GM23338 (cell line): ENCODE measurements at regions not wholly inside any gene's neighbourhood (a gene's known extent, or its start where the extent isn't known, plus 50 kb on each side); places are given as distances from the start of the nearest gene placed in this dataset.
"Not testable (repeated sequence)": the region's sequence is repeated elsewhere in the genome, so short reads cannot be mapped to it uniquely, and the experiment has no call there.

Experiments
- ATAC-seq: fragments of 200-7000 bp; cut with Tn5 transposase; 3 replicates; pipeline ENCODE4 v1.9.1; 2020
- DNase-seq: peaks from one replicate; pipeline ENCODE4 v3.0.0-alpha.2; 2015; ENCODE audit warnings: low spot score
- H2AFZ ChIP-seq: fragments of 200-600 bp; sonication (generic); 2 replicates; pipeline ENCODE4 v1.8.0; 2016; ENCODE audit warnings: antibody characterized with exemption, mild to moderate bottlenecking, moderate library complexity
- H3F3A ChIP-seq: fragments of 200-600 bp; sonication (generic); replicated peaks from 2 replicates; pipeline ENCODE4 v1.8.0; 2017; ENCODE audit warnings: antibody characterized with exemption, mixed run types, low read depth
- H3K27ac ChIP-seq: fragments of 200-600 bp; sonication (generic); 2 replicates; pipeline ENCODE4 v1.6.1; 2016; ENCODE audit warnings: low read depth
- H3K27me3 ChIP-seq: fragments of 200-600 bp; sonication (generic); 2 replicates; pipeline ENCODE4 v1.8.0; 2016; ENCODE audit warnings: mild to moderate bottlenecking, mixed run types, moderate library complexity; ENCODE audit not compliant: insufficient read depth
- H3K36me3 ChIP-seq: fragments of 200-600 bp; sonication (generic); 2 replicates; pipeline ENCODE4 v1.8.0; 2016; ENCODE audit warnings: mild to moderate bottlenecking; ENCODE audit not compliant: insufficient read depth
- H3K4me1 ChIP-seq: fragments of 200-600 bp; sonication (generic); 2 replicates; pipeline ENCODE4 v1.8.0; 2016; ENCODE audit warnings: mild to moderate bottlenecking, moderate library complexity; ENCODE audit not compliant: insufficient read depth
- H3K4me2 ChIP-seq: fragments of 200-600 bp; sonication (generic); 2 replicates; pipeline ENCODE4 v1.7.1; 2017; ENCODE audit warnings: mixed run types
- H3K4me3 ChIP-seq: fragments of 200-600 bp; sonication (generic); 2 replicates; pipeline ENCODE4 v1.6.1; 2016; ENCODE audit warnings: mixed run types
- H3K79me2 ChIP-seq: fragments of 200-600 bp; sonication (generic); replicated peaks from 2 replicates; pipeline ENCODE4 v1.8.0; 2017; ENCODE audit warnings: mild to moderate bottlenecking; ENCODE audit not compliant: insufficient read depth
- H3K9me2 ChIP-seq: fragments of 200-600 bp; sonication (generic); 2 replicates; pipeline ENCODE4 v1.8.0; 2017; ENCODE audit not compliant: insufficient read depth
- H4K20me1 ChIP-seq: fragments of 200-600 bp; sonication (generic); replicated peaks from 2 replicates; pipeline ENCODE4 v1.8.0; 2017; ENCODE audit warnings: mild to moderate bottlenecking; ENCODE audit not compliant: insufficient read depth
- H3K27ac Mint-ChIP-seq: 2 replicates; pipeline ENCODE4 v1.8.0; 2020; ENCODE audit warnings: inconsistent platforms, mild to moderate bottlenecking, moderate library complexity, mixed read lengths
- H3K27me3 Mint-ChIP-seq: 3 replicates; pipeline ENCODE4 v1.8.0; 2022; ENCODE audit warnings: low read depth, mild to moderate bottlenecking, moderate library complexity, mixed read lengths, inconsistent platforms; ENCODE audit not compliant: insufficient read depth, poor library complexity
- H3K36me3 Mint-ChIP-seq: 3 replicates; pipeline ENCODE4 v1.8.0; 2021; ENCODE audit warnings: low read depth, mild to moderate bottlenecking, inconsistent platforms, moderate library complexity, mixed read lengths
- H3K4me1 Mint-ChIP-seq: 3 replicates; pipeline ENCODE4 v1.8.0; 2020; ENCODE audit warnings: mild to moderate bottlenecking, inconsistent platforms, mixed read lengths
- H3K4me3 Mint-ChIP-seq: 3 replicates; pipeline ENCODE4 v1.8.0; 2021; ENCODE audit warnings: moderate library complexity, mild to moderate bottlenecking, inconsistent platforms, mixed read lengths
- H3K9me3 Mint-ChIP-seq: 3 replicates; pipeline ENCODE4 v1.8.0; 2020; ENCODE audit warnings: moderate library complexity, mild to moderate bottlenecking, inconsistent platforms, mixed read lengths
- EZH2 ChIP-seq: fragments of 200-600 bp; sonication (generic); IDR thresholded peaks from one replicate; pipeline ENCODE4 v1.8.0; 2017; ENCODE audit warnings: antibody characterized with exemption, mild to moderate bottlenecking, low read depth; ENCODE audit not compliant: unreplicated experiment
- EZH2phosphoT487 ChIP-seq: fragments of 200-600 bp; sonication (generic); IDR thresholded peaks from one replicate; pipeline ENCODE4 v1.8.1; 2018; ENCODE audit warnings: antibody characterized with exemption; ENCODE audit not compliant: unreplicated experiment
- JUNB ChIP-seq: IDR thresholded peaks from one replicate; pipeline ENCODE4 v1.6.1; 2016; ENCODE audit warnings: antibody characterized with exemption; ENCODE audit not compliant: unreplicated experiment
- NANOG ChIP-seq: IDR thresholded peaks from 2 replicates; pipeline ENCODE4 v1.6.1; 2016; ENCODE audit warnings: antibody characterized with exemption, borderline replicate concordance
- POLR2AphosphoS5 ChIP-seq: IDR thresholded peaks from 2 replicates; pipeline ENCODE4 v1.6.1; 2016; ENCODE audit warnings: antibody characterized with exemption, low read depth
- STAT1 ChIP-seq: IDR thresholded peaks from one replicate; pipeline ENCODE4 v1.6.1; 2016; ENCODE audit warnings: antibody characterized with exemption; ENCODE audit not compliant: unreplicated experiment
- ZNF114 ChIP-seq: fragments of 250-450 bp; sonication (Bioruptor Pico); IDR thresholded peaks from 2 replicates; pipeline ENCODE4 v1.5.0; 2020; ENCODE audit warnings: mild to moderate bottlenecking, moderate library complexity
- ZNF331 ChIP-seq: fragments of 250-450 bp; sonication (Bioruptor Pico); IDR thresholded peaks from 2 replicates; pipeline ENCODE4 v1.5.0; 2020; ENCODE audit warnings: low read depth, mild to moderate bottlenecking, moderate library complexity
- TF ChIP-seq, protein P1 (sequence below): fragments of 250-450 bp; sonication (Bioruptor Pico); IDR thresholded peaks from 2 replicates; pipeline ENCODE4 v1.5.0; 2020; ENCODE audit warnings: mild to moderate bottlenecking, moderate library complexity
- TF ChIP-seq, protein P2 (sequence below): IDR thresholded peaks from 2 replicates; pipeline ENCODE4 v1.6.1; 2016; ENCODE audit warnings: antibody characterized with exemption

DNA sequence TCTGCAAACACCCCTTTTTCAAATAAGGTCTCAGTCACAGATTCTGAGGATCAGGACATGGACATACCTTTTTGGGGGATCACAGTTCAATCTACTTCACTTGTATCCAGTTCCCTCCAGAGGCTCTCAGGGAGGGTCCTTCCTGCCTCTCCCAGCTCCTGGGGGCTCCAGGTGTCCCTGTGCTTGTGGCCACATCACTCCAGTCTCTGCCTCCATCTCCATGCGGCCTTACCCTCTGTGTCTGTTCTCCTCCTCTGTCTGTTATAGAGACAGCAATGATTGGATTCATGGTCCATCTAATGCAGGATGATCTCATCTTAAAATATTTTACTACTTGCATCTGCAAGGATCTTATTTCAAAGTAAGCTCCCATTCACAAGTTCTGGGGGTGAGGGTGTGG lies 269.6 kb downstream of the ASMT start (continued):
- TF ChIP-seq, protein P1, sequence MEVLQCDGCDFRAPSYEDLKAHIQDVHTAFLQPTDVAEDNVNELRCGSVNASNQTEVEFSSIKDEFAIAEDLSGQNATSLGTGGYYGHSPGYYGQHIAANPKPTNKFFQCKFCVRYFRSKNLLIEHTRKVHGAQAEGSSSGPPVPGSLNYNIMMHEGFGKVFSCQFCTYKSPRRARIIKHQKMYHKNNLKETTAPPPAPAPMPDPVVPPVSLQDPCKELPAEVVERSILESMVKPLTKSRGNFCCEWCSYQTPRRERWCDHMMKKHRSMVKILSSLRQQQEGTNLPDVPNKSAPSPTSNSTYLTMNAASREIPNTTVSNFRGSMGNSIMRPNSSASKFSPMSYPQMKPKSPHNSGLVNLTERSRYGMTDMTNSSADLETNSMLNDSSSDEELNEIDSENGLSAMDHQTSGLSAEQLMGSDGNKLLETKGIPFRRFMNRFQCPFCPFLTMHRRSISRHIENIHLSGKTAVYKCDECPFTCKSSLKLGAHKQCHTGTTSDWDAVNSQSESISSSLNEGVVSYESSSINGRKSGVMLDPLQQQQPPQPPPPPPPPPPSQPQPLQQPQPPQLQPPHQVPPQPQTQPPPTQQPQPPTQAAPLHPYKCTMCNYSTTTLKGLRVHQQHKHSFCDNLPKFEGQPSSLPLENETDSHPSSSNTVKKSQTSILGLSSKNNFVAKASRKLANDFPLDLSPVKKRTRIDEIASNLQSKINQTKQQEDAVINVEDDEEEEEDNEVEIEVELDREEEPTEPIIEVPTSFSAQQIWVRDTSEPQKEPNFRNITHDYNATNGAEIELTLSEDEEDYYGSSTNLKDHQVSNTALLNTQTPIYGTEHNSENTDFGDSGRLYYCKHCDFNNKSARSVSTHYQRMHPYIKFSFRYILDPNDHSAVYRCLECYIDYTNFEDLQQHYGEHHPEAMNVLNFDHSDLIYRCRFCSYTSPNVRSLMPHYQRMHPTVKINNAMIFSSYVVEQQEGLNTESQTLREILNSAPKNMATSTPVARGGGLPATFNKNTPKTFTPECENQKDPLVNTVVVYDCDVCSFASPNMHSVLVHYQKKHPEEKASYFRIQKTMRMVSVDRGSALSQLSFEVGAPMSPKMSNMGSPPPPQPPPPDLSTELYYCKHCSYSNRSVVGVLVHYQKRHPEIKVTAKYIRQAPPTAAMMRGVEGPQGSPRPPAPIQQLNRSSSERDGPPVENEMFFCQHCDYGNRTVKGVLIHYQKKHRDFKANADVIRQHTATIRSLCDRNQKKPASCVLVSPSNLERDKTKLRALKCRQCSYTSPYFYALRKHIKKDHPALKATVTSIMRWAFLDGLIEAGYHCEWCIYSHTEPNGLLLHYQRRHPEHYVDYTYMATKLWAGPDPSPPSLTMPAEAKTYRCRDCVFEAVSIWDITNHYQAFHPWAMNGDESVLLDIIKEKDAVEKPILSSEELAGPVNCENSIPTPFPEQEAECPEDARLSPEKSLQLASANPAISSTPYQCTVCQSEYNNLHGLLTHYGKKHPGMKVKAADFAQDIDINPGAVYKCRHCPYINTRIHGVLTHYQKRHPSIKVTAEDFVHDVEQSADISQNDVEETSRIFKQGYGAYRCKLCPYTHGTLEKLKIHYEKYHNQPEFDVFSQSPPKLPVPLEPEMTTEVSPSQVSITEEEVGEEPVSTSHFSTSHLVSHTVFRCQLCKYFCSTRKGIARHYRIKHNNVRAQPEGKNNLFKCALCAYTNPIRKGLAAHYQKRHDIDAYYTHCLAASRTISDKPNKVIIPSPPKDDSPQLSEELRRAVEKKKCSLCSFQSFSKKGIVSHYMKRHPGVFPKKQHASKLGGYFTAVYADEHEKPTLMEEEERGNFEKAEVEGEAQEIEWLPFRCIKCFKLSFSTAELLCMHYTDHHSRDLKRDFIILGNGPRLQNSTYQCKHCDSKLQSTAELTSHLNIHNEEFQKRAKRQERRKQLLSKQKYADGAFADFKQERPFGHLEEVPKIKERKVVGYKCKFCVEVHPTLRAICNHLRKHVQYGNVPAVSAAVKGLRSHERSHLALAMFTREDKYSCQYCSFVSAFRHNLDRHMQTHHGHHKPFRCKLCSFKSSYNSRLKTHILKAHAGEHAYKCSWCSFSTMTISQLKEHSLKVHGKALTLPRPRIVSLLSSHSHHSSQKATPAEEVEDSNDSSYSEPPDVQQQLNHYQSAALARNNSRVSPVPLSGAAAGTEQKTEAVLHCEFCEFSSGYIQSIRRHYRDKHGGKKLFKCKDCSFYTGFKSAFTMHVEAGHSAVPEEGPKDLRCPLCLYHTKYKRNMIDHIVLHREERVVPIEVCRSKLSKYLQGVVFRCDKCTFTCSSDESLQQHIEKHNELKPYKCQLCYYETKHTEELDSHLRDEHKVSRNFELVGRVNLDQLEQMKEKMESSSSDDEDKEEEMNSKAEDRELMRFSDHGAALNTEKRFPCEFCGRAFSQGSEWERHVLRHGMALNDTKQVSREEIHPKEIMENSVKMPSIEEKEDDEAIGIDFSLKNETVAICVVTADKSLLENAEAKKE (CRISPR knock-in tag): no peak
- TF ChIP-seq ZNF114 (no peak), STAT1 (no peak), EZH2 (no peak), ZNF331 (no peak), POLR2AphosphoS5 (no peak), NANOG (no peak), JUNB (no peak), EZH2phosphoT487 (no peak)
- TF ChIP-seq, protein P2, sequence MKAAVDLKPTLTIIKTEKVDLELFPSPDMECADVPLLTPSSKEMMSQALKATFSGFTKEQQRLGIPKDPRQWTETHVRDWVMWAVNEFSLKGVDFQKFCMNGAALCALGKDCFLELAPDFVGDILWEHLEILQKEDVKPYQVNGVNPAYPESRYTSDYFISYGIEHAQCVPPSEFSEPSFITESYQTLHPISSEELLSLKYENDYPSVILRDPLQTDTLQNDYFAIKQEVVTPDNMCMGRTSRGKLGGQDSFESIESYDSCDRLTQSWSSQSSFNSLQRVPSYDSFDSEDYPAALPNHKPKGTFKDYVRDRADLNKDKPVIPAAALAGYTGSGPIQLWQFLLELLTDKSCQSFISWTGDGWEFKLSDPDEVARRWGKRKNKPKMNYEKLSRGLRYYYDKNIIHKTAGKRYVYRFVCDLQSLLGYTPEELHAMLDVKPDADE: no peak

DNA sequence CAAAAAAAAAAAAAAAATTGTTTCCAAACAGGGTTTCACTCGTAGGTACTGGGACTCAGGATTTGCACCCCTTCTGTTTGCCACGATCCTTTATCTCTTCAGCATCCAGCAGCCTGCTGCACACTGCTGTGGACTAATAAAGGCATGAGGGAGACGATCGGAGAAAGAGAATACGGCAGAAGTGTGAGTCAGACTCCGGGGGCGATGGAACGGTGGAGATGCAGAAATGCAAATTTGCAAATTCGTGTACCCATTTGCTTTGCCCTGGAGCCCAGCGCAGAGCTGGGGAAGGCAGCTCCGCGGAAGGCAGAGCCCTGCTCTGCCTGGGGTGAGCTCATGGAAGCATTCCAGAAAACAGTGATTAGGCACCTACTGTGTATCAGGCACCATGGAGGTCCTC lies 270.3 kb downstream of the ASMT start:
- H3F3A ChIP-seq: no peaks in the 10 kb centered on the region
- no peak overlapping the region for H3K4me2 ChIP-seq
- H3K9me2 ChIP-seq: 0 out of 2 replicates have a peak, but pooled peaks cover 6% of the 10 kb centered on the region
- no peaks in the 10 kb centered on the region for H3K27me3 ChIP-seq
- H4K20me1 ChIP-seq: no peaks in the 10 kb centered on the region
- no peaks in the 10 kb centered on the region for H3K79me2 ChIP-seq
- no peak overlapping the region for H3K4me3 Mint-ChIP-seq
- no peak overlapping the region for H3K4me3 ChIP-seq
- H3K36me3 ChIP-seq: no peaks in the 10 kb centered on the region
- peaks cover 4% of the 10 kb centered on the region; the same call in 1 of the 2 replicates for H3K4me1 ChIP-seq
- H3K9me3 Mint-ChIP-seq: peaks cover 26% of the 10 kb centered on the region
- no peak overlapping the region for H2AFZ ChIP-seq
- H3K27ac Mint-ChIP-seq: no peak overlapping the region
- no peak overlapping the region for H3K27ac ChIP-seq
- DNase-seq (no peak), ATAC-seq (no peak)
- H3K36me3 Mint-ChIP-seq: peaks cover 9% of the 10 kb centered on the region
- H3K27me3 Mint-ChIP-seq: peaks cover 4% of the 10 kb centered on the region
- H3K4me1 Mint-ChIP-seq: peaks cover 9% of the 10 kb centered on the region
- TF ChIP-seq, protein P2: no peak
- TF ChIP-seq POLR2AphosphoS5 (no peak), EZH2 (no peak)

DNA sequence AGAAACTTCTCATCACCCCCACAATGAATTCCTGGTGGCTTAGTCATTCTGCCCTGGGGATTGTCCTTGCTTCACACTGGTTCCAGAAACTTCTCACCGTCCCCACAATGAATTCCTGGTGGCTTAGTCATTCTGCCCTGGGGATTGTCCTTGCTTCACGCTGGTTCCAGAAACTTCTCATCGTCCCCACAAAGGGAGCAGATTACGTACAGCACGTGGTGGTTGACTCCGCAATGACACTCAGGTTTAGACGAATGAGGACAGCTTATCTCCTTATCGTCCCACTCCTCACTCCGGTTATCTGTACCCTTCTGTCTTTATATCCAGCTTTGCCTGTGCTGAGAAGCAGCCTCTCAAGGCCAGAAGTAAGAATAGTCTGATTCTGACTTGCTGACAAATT lies 273.4 kb downstream of the ASMT start:
- not testable (repeated sequence) for H3K27me3 ChIP-seq, H3K27ac ChIP-seq, H3K4me3 Mint-ChIP-seq, H3K4me1 Mint-ChIP-seq, H3K4me1 ChIP-seq, H3K4me3 ChIP-seq, H3K79me2 ChIP-seq, H3K36me3 Mint-ChIP-seq, H3K36me3 ChIP-seq, H3F3A ChIP-seq, DNase-seq, H2AFZ ChIP-seq, H3K27me3 Mint-ChIP-seq, H4K20me1 ChIP-seq, H3K9me2 ChIP-seq, H3K4me2 ChIP-seq, H3K27ac Mint-ChIP-seq, ATAC-seq
- peaks cover 23% of the 10 kb centered on the region for H3K9me3 Mint-ChIP-seq
